ENCODE measurements at regions not wholly inside any gene's neighbourhood (a gene's known extent, or its start where the extent isn't known, plus 50 kb on each side); places are given as distances from the start of the nearest gene placed in this dataset.

DNA sequence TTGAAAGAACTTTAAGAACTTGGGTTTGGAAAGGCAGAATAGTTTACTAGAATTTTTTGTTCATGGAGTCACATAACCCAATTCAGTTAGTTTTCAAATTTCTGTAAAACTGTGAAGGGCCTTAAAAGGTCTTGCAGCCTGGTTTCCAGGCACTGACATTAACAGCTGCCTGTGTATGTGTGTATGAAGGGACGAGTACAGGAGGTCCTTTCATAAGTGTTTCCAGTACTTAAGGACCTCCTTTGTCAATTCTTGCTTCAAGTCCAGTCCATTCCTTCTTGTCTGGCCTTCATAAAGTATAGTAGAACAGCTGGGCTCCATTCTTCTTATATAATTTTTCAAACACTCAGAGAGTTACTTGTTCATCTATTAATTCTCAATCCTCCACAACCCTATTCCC is 136.5 kb downstream of the NR4A2 start:
- no peak overlapping the region for H3K27ac ChIP-seq (ENCODE audit: insufficient read depth, low read length)
- no peak for DNase-seq (ENCODE audit: low read depth in 2 of 2)
- H3K4me3 ChIP-seq (replicated peaks in 1 of 4; ENCODE audit: control extremely low read depth in 1 of 4, insufficient read depth in 1 of 4, low read depth in 3 of 4, low read length in 4 of 4), result no peak overlapping the region
- no peaks in the 10 kb centered on the region for H3K36me3 ChIP-seq (ENCODE audit: control insufficient read depth, insufficient read depth, low read length)
- H3K79me2 ChIP-seq (ENCODE audit: control insufficient read depth, insufficient read depth, low read length), result no peaks in the 10 kb centered on the region
- TF ChIP-seq, protein P1, sequence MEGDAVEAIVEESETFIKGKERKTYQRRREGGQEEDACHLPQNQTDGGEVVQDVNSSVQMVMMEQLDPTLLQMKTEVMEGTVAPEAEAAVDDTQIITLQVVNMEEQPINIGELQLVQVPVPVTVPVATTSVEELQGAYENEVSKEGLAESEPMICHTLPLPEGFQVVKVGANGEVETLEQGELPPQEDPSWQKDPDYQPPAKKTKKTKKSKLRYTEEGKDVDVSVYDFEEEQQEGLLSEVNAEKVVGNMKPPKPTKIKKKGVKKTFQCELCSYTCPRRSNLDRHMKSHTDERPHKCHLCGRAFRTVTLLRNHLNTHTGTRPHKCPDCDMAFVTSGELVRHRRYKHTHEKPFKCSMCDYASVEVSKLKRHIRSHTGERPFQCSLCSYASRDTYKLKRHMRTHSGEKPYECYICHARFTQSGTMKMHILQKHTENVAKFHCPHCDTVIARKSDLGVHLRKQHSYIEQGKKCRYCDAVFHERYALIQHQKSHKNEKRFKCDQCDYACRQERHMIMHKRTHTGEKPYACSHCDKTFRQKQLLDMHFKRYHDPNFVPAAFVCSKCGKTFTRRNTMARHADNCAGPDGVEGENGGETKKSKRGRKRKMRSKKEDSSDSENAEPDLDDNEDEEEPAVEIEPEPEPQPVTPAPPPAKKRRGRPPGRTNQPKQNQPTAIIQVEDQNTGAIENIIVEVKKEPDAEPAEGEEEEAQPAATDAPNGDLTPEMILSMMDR (conservative IDR thresholded peaks at IDR 0.05 in 1 of 2, IDR thresholded peaks at IDR 0.05 in 1 of 2; ENCODE audit: low read depth in 1 of 2, low read length in 2 of 2), result no peak
- TF ChIP-seq EZH2 (IDR thresholded peaks at IDR 0.05; ENCODE audit: low read length, missing control alignments), result no peak
- no peaks in the 10 kb centered on the region for H3K27me3 ChIP-seq (ENCODE audit: control insufficient read depth, insufficient read depth, low read length)
- no peaks in the 10 kb centered on the region for H3K9me3 ChIP-seq (ENCODE audit: control insufficient read depth, insufficient read depth, low read depth, low read length)
- no peaks in the 10 kb centered on the region for H3K4me1 ChIP-seq (ENCODE audit: control insufficient read depth, extremely low read depth, insufficient read depth, low read length)
- no peaks in the 10 kb centered on the region for H4K20me1 ChIP-seq (ENCODE audit: control insufficient read depth, extremely low read depth, insufficient read depth, low read length)
- no peak overlapping the region for H3K4me2 ChIP-seq (ENCODE audit: extremely low read depth, insufficient read depth, low read length)
- no peak overlapping the region for H3K9ac ChIP-seq (ENCODE audit: insufficient read depth, low read length)
- H2AFZ ChIP-seq (ENCODE audit: low read length), result no peak overlapping the region

DNA sequence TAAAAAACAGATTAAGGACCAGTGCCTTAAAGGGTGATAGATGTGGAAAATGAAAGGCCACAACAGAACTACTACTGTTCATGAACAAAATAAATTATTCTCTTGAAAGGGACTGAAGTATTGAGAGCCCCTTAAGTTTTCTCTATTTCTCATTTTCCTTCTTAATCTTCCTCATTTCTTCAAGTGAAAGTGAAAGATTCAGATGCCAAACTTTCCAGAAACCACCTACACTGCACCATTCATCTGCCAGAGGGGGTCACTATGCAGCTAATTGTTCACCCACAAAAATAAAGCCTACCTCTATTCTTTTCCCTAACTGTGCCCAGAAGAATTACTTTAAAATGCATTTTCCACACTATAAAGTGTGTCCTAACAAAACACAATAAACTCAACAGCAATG is 140.1 kb downstream of the NR4A2 start:
- H3K4me1 ChIP-seq (ENCODE audit: control insufficient read depth, extremely low read depth, insufficient read depth, low read length), result no peaks in the 10 kb centered on the region
- H3K9me3 ChIP-seq (ENCODE audit: control insufficient read depth, insufficient read depth, low read depth, low read length), result no peaks in the 10 kb centered on the region
- TF ChIP-seq, protein P1 (conservative IDR thresholded peaks at IDR 0.05 in 1 of 2, IDR thresholded peaks at IDR 0.05 in 1 of 2; ENCODE audit: low read depth in 1 of 2, low read length in 2 of 2), result peak; percentile 15 to 16
- no peak for TF ChIP-seq EZH2 (IDR thresholded peaks at IDR 0.05; ENCODE audit: low read length, missing control alignments)
- no peak overlapping the region for H3K27ac ChIP-seq (ENCODE audit: insufficient read depth, low read length)
- no peak overlapping the region for H3K4me3 ChIP-seq (replicated peaks in 1 of 4; ENCODE audit: control extremely low read depth in 1 of 4, insufficient read depth in 1 of 4, low read depth in 3 of 4, low read length in 4 of 4)
- no peaks in the 10 kb centered on the region for H3K79me2 ChIP-seq (ENCODE audit: control insufficient read depth, insufficient read depth, low read length)
- no peaks in the 10 kb centered on the region for H3K36me3 ChIP-seq (ENCODE audit: control insufficient read depth, insufficient read depth, low read length)
- H3K27me3 ChIP-seq (ENCODE audit: control insufficient read depth, insufficient read depth, low read length), result no peaks in the 10 kb centered on the region
- no peak overlapping the region for H3K9ac ChIP-seq (ENCODE audit: insufficient read depth, low read length)
- H3K4me2 ChIP-seq (ENCODE audit: extremely low read depth, insufficient read depth, low read length), result no peak overlapping the region
- DNase-seq (ENCODE audit: low read depth in 2 of 2), result peak in 1 of 2 donors; percentile 2
- H4K20me1 ChIP-seq (ENCODE audit: control insufficient read depth, extremely low read depth, insufficient read depth, low read length), result no peaks in the 10 kb centered on the region
- no peak overlapping the region for H2AFZ ChIP-seq (ENCODE audit: low read length)

DNA sequence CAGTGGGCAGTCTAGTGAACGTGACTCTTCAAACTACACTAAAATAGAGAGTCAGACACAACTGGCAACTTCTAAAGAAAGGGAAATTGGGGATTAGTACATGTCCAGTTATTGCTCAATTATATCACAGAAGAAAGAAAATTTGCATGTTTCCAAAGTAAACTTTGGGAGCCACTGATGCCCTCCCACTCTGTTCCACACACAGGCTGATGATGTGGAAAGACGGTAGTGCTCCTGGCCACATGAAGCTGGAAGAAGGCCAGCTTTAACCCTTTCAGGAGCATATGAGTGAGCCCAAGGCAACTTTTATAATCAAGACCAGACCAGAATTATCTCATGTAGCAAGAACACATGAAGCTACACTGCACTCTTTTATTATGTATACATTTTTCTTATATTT is 141.0 kb downstream of the NR4A2 start:
- peak; percentile 0 to 4 for DNase-seq (ENCODE audit: low read depth in 2 of 2)
- Histone ChIP-seq H3K4me2 (ENCODE audit: extremely low read depth, insufficient read depth, low read length) (no peak overlapping the region), H2AFZ (ENCODE audit: low read length) (no peak overlapping the region), H3K27me3 (ENCODE audit: control insufficient read depth, insufficient read depth, low read length) (no peaks in the 10 kb centered on the region), H3K4me1 (ENCODE audit: control insufficient read depth, extremely low read depth, insufficient read depth, low read length) (no peaks in the 10 kb centered on the region), H3K27ac (ENCODE audit: insufficient read depth, low read length) (no peak overlapping the region), H3K9me3 (ENCODE audit: control insufficient read depth, insufficient read depth, low read depth, low read length) (no peaks in the 10 kb centered on the region), H3K36me3 (ENCODE audit: control insufficient read depth, insufficient read depth, low read length) (no peaks in the 10 kb centered on the region), H3K9ac (ENCODE audit: insufficient read depth, low read length) (no peak overlapping the region), H4K20me1 (ENCODE audit: control insufficient read depth, extremely low read depth, insufficient read depth, low read length) (no peaks in the 10 kb centered on the region), H3K79me2 (ENCODE audit: control insufficient read depth, insufficient read depth, low read length) (no peaks in the 10 kb centered on the region), H3K4me3 (replicated peaks in 1 of 4; ENCODE audit: control extremely low read depth in 1 of 4, insufficient read depth in 1 of 4, low read depth in 3 of 4, low read length in 4 of 4) (no peak overlapping the region)
- no peak for TF ChIP-seq EZH2 (IDR thresholded peaks at IDR 0.05; ENCODE audit: low read length, missing control alignments)
- TF ChIP-seq, protein P1 (conservative IDR thresholded peaks at IDR 0.05 in 1 of 2, IDR thresholded peaks at IDR 0.05 in 1 of 2; ENCODE audit: low read depth in 1 of 2, low read length in 2 of 2), result no peak

Measured in fibroblast of lung (primary cell).